C4-2B (cell line): ENCODE measurements at regions not wholly inside any gene's neighbourhood (a gene's known extent, or its start where the extent isn't known, plus 50 kb on each side); places are given as distances from the start of the nearest gene placed in this dataset.
"Not testable (repeated sequence)": the region's sequence is repeated elsewhere in the genome, so short reads cannot be mapped to it uniquely, and the experiment has no call there.

Source experiments
- H3K27ac ChIP-seq: fragments of 450-650 bp; 2 replicates; pipeline ENCODE4 v1.5.1; 2017
- ZFX ChIP-seq: fragments of 450-650 bp; IDR thresholded peaks from 2 replicates; pipeline ENCODE4 v1.6.1; 2017
- TF ChIP-seq, protein P1 (sequence below): fragments of 450-650 bp; conservative IDR thresholded peaks from 2 replicates; pipeline ENCODE4 v1.5.1; 2017; ENCODE audit warnings: mild to moderate bottlenecking

GRCh38 chr3:75242012-75242735 lies 422.0 kb upstream of the FRG2C start:
- no peak overlapping the region for H3K27ac ChIP-seq
- TF ChIP-seq, protein P1, sequence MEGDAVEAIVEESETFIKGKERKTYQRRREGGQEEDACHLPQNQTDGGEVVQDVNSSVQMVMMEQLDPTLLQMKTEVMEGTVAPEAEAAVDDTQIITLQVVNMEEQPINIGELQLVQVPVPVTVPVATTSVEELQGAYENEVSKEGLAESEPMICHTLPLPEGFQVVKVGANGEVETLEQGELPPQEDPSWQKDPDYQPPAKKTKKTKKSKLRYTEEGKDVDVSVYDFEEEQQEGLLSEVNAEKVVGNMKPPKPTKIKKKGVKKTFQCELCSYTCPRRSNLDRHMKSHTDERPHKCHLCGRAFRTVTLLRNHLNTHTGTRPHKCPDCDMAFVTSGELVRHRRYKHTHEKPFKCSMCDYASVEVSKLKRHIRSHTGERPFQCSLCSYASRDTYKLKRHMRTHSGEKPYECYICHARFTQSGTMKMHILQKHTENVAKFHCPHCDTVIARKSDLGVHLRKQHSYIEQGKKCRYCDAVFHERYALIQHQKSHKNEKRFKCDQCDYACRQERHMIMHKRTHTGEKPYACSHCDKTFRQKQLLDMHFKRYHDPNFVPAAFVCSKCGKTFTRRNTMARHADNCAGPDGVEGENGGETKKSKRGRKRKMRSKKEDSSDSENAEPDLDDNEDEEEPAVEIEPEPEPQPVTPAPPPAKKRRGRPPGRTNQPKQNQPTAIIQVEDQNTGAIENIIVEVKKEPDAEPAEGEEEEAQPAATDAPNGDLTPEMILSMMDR = no peak
- TF ChIP-seq ZFX = no peak

DNA sequence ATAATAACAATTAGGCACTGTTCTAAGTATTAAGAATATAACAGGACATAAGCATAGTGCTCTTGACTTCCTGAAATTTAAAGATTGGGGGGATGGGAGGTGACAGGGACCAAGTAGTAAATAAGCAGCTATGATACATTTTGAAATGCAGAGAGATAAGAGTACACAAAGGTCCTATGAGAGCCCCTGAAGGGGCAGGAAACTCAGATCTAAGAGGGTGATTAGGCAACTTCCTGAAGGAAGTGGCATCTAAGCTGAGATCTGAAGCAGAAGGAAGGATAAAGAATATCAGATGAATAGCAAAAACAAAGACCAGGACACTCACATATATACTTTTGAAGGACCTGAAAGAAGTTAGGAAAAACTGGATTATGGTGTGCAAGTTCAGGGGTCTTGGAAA lies 415.2 kb upstream of the FRG2C start:
- no peak for TF ChIP-seq ZFX
- TF ChIP-seq, protein P1 = no peak
- H3K27ac ChIP-seq = no peak overlapping the region

DNA sequence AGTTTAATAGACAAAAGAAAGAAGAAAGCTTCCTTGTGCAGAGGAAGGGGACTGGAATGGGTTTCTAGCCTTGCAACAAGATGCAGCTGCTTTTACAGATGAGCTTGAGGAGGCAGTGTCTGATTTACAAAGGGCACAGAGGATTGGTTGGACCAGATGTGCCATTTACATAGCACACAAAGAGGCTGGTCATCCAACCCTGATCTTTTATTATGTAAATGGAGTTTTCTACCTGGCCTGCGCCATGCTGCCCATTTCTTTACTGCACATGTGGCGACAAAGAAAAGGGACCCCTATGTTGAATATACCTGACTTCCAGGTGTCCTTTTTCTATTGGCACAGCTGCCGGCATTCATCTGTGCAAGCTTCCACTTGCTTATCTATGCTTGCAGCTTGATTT lies 409.4 kb upstream of the FRG2C start:
- TF ChIP-seq, protein P1 = no peak
- no peak for TF ChIP-seq ZFX
- no peak overlapping the region for H3K27ac ChIP-seq

- not testable (repeated sequence) for H3K27ac ChIP-seq
- TF ChIP-seq, protein P1 = peak; percentile 52
Observed at GRCh38 chr3:75258825-75259683, 405.1 kb upstream of the FRG2C start.

DNA sequence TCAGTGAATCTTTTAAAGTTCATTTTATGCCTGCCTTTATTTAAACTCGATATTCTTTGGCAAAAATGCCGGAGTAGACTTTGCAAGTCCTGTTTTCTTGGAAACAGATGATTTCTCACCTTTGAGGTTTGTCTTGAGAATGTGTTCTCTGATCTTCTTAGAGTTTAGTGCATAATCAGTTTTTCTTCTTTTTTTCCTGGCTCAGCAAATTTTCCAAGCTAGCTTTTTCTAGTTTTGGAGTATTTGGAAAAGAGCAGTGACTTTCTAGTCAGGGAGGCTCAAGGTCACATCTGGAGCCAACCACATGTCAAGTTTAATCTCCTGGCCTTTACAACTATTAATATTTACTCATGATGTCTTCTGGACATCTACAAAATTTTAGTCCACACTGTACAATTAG lies 403.2 kb upstream of the FRG2C start:
- not testable (repeated sequence) for H3K27ac ChIP-seq

- no peak overlapping the region for H3K27ac ChIP-seq
- TF ChIP-seq, protein P1 = no peak
- no peak for TF ChIP-seq ZFX
Observed at GRCh38 chr3:75262661-75263060, 401.5 kb upstream of the FRG2C start.

- no peak overlapping the region for H3K27ac ChIP-seq
- TF ChIP-seq, protein P1 = no peak
- TF ChIP-seq ZFX = no peak
Observed at GRCh38 chr3:75265897-75266296, 398.2 kb upstream of the FRG2C start.

GRCh38 chr3:75268576-75268975 lies 395.6 kb upstream of the FRG2C start:
- H3K27ac ChIP-seq = not testable (repeated sequence)

- not testable (repeated sequence) for H3K27ac ChIP-seq
Observed at GRCh38 chr3:75272237-75272636, 391.9 kb upstream of the FRG2C start.
